ENCODE measurements at regions not wholly inside any gene's neighbourhood (a gene's known extent, or its start where the extent isn't known, plus 50 kb on each side); places are given as distances from the start of the nearest gene placed in this dataset.

DNA sequence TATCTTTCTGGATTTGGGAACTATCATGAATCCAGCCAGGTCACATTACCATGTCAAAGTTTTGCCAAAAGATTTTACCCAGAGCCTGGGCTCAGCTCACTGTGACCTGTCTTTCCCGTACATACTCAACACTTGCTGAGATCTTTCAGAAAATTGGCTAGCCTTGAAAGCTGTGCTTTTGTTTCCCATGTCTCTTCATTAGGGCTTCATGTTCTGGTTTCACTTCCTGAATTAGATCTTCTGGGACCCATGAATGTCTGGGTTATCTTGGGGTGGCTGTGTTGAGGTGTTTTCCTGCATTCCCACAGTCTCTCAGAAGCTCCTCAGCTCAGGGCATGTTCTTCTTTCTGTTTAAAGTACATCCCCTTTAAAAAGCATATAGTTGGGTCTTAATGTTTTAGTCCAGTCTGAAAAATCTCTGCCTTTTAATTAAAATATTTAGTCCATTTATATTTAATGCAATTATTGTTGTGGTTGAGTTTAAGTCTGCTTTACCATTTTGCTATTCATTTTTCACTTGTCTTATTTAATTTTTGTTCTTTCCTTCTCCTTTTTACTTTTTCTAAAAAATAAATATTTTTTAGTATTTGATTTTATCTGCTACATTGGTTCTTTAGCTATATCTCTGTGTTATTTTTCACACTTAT lies 242.7 kb downstream of the VRK1 start:
- Histone ChIP-seq H3K9me3 (ENCODE audit: insufficient read depth, low read length) (peaks cover 10% of the 10 kb centered on the region), H3K4me1 (ENCODE audit: insufficient read depth, insufficient read length) (no peaks in the 10 kb centered on the region), H3K27me3 (ENCODE audit: insufficient read depth, insufficient read length) (no peaks in the 10 kb centered on the region), H3K4me3 (ENCODE audit: insufficient read length, low read depth) (no peak overlapping the region), H3K36me3 (ENCODE audit: insufficient read depth, insufficient read length, low read length) (no peaks in the 10 kb centered on the region), H3K9ac (ENCODE audit: insufficient read length, low read depth) (no peak overlapping the region)
- TF ChIP-seq YY1 (IDR thresholded peaks at IDR 0.05; ENCODE audit: insufficient read depth, insufficient read length) (no peak), SUZ12 (IDR thresholded peaks at IDR 0.05; ENCODE audit: extremely low read depth, insufficient read depth, insufficient read length) (no peak), ZNF274 (IDR thresholded peaks at IDR 0.05; ENCODE audit: low read depth, low read length) (no peak)
- DNase-seq (ENCODE audit: low read depth, low spot score) = no peak

DNA sequence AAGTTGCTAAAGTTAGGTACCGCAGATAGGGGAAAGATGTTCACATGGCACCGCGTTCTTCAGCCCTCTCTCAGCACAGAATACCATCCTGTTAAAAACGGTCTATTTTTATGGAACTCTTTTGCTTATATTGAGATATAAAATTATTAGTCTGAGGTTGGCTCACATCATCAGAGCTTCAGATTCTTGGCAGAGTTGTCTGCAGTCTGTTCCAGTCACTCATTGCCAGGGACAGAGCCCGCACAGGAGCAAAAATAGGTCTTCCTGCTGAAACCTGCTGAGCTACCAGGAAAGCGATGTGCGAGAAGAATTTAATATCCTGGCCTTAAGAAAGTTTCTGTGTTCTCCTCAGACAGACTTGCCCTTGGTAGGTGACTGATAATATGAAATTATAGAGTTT lies 249.8 kb downstream of the VRK1 start:
- Histone ChIP-seq H3K4me1 (ENCODE audit: insufficient read depth, insufficient read length) (no peaks in the 10 kb centered on the region), H3K27me3 (ENCODE audit: insufficient read depth, insufficient read length) (no peaks in the 10 kb centered on the region), H3K36me3 (ENCODE audit: insufficient read depth, insufficient read length, low read length) (no peaks in the 10 kb centered on the region), H3K9ac (ENCODE audit: insufficient read length, low read depth) (no peak overlapping the region), H3K9me3 (ENCODE audit: insufficient read depth, low read length) (no peaks in the 10 kb centered on the region), H3K4me3 (ENCODE audit: insufficient read length, low read depth) (no peak overlapping the region)
- DNase-seq (ENCODE audit: low read depth, low spot score) = no peak
- no peak for TF ChIP-seq YY1 (IDR thresholded peaks at IDR 0.05; ENCODE audit: insufficient read depth, insufficient read length)
- TF ChIP-seq ZNF274 (IDR thresholded peaks at IDR 0.05; ENCODE audit: low read depth, low read length) = no peak
- no peak for TF ChIP-seq SUZ12 (IDR thresholded peaks at IDR 0.05; ENCODE audit: extremely low read depth, insufficient read depth, insufficient read length)

DNA sequence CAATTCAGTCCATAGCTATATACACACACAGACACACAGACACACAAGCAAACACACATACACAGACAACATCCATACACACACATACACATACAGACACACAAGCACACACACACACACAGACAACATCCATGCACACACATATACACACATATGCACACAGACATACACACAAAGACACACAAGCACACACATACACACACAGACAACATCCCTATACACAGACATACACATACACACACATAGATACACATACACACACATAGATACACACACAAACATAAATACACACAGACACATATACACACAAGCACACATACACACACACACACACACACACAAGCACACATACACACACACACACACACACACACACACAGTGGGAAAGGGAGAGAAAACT lies 254.8 kb downstream of the VRK1 start:
- DNase-seq (ENCODE audit: low read depth, low spot score) = no peak
- H3K27me3 ChIP-seq (ENCODE audit: insufficient read depth, insufficient read length) = no peaks in the 10 kb centered on the region
- H3K36me3 ChIP-seq (ENCODE audit: insufficient read depth, insufficient read length, low read length) = no peaks in the 10 kb centered on the region
- no peaks in the 10 kb centered on the region for H3K4me1 ChIP-seq (ENCODE audit: insufficient read depth, insufficient read length)
- no peak for TF ChIP-seq YY1 (IDR thresholded peaks at IDR 0.05; ENCODE audit: insufficient read depth, insufficient read length)
- no peak for TF ChIP-seq SUZ12 (IDR thresholded peaks at IDR 0.05; ENCODE audit: extremely low read depth, insufficient read depth, insufficient read length)
- no peak for TF ChIP-seq ZNF274 (IDR thresholded peaks at IDR 0.05; ENCODE audit: low read depth, low read length)
- no peaks in the 10 kb centered on the region for H3K9me3 ChIP-seq (ENCODE audit: insufficient read depth, low read length)
- H3K4me3 ChIP-seq (ENCODE audit: insufficient read length, low read depth) = no peak overlapping the region
- H3K9ac ChIP-seq (ENCODE audit: insufficient read length, low read depth) = no peak overlapping the region

DNA sequence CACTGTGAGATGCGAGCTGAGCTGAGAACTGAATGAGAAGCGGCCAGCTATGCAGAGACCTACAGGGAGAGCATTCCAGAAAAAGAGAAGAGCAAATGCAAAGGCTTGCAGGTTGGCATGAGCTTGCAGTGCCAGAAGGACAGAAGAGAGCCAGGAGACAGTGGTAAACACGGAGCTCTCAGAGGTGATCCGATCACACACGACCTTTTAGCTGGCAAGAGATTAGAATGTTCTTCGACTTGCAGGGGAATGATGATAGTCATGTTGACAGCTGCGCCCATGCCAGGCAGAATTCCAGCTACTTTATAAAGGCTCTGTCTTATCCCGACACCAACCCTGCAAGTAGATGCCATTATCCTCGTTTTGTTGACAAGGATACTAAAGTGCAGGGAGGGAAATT lies 256.8 kb downstream of the VRK1 start:
- H3K27me3 ChIP-seq (ENCODE audit: insufficient read depth, insufficient read length) = no peaks in the 10 kb centered on the region
- no peak overlapping the region for H3K9ac ChIP-seq (ENCODE audit: insufficient read length, low read depth)
- H3K4me3 ChIP-seq (ENCODE audit: insufficient read length, low read depth) = no peak overlapping the region
- H3K9me3 ChIP-seq (ENCODE audit: insufficient read depth, low read length) = no peaks in the 10 kb centered on the region
- no peak for DNase-seq (ENCODE audit: low read depth, low spot score)
- H3K4me1 ChIP-seq (ENCODE audit: insufficient read depth, insufficient read length) = no peaks in the 10 kb centered on the region
- TF ChIP-seq YY1 (IDR thresholded peaks at IDR 0.05; ENCODE audit: insufficient read depth, insufficient read length) (no peak), SUZ12 (IDR thresholded peaks at IDR 0.05; ENCODE audit: extremely low read depth, insufficient read depth, insufficient read length) (no peak), ZNF274 (IDR thresholded peaks at IDR 0.05; ENCODE audit: low read depth, low read length) (no peak)
- H3K36me3 ChIP-seq (ENCODE audit: insufficient read depth, insufficient read length, low read length) = no peaks in the 10 kb centered on the region

DNA sequence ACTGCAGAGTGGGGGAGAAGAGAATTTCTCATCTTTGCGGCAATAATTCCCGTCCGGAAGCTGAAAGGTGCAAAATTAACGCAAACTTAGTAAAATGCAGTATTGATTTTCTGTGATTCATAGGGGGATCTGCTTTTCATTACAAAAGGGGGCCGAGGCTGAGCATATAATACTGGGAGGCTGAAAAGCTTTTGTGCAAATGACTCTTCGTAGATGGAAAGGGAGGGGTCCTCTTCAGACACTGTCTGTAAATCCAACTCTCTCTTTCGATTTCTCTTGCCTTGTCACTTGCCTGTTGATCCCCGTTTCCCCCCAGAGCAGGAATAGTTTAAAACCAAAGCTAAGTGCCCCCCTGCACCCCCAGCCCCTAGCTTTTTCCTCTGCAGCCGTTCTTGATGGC lies 258.2 kb downstream of the VRK1 start:
- no peak for TF ChIP-seq ZNF274 (IDR thresholded peaks at IDR 0.05; ENCODE audit: low read depth, low read length)
- TF ChIP-seq SUZ12 (IDR thresholded peaks at IDR 0.05; ENCODE audit: extremely low read depth, insufficient read depth, insufficient read length) = no peak
- TF ChIP-seq YY1 (IDR thresholded peaks at IDR 0.05; ENCODE audit: insufficient read depth, insufficient read length) = no peak
- no peak for DNase-seq (ENCODE audit: low read depth, low spot score)
- H3K36me3 ChIP-seq (ENCODE audit: insufficient read depth, insufficient read length, low read length) = no peaks in the 10 kb centered on the region
- H3K9ac ChIP-seq (ENCODE audit: insufficient read length, low read depth) = no peak overlapping the region
- no peaks in the 10 kb centered on the region for H3K9me3 ChIP-seq (ENCODE audit: insufficient read depth, low read length)
- no peaks in the 10 kb centered on the region for H3K4me1 ChIP-seq (ENCODE audit: insufficient read depth, insufficient read length)
- no peak overlapping the region for H3K4me3 ChIP-seq (ENCODE audit: insufficient read length, low read depth)
- no peaks in the 10 kb centered on the region for H3K27me3 ChIP-seq (ENCODE audit: insufficient read depth, insufficient read length)

DNA sequence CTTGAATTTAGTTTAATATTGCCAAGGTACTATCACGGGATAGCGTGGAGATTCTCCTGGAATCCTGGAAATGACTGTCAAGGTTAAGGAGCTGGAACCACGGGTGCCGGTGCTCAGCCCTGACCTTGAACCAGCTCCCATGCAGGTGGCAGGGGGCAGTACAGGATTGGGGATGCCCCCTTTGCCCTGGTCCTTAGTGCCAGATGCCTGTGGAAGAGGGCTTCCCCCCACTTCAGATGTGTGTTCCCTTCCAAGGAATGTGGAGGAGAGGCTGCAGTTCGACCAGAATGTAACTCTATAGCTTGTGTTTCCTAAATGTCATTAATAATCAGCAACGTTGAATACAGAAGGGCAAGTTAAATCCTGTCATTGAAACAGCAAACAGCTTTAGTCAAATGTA lies 258.9 kb downstream of the VRK1 start:
- Histone ChIP-seq H3K9me3 (ENCODE audit: insufficient read depth, low read length) (no peaks in the 10 kb centered on the region), H3K36me3 (ENCODE audit: insufficient read depth, insufficient read length, low read length) (no peaks in the 10 kb centered on the region), H3K4me1 (ENCODE audit: insufficient read depth, insufficient read length) (no peaks in the 10 kb centered on the region), H3K4me3 (ENCODE audit: insufficient read length, low read depth) (no peak overlapping the region), H3K27me3 (ENCODE audit: insufficient read depth, insufficient read length) (no peaks in the 10 kb centered on the region), H3K9ac (ENCODE audit: insufficient read length, low read depth) (no peak overlapping the region)
- TF ChIP-seq ZNF274 (IDR thresholded peaks at IDR 0.05; ENCODE audit: low read depth, low read length) (no peak), SUZ12 (IDR thresholded peaks at IDR 0.05; ENCODE audit: extremely low read depth, insufficient read depth, insufficient read length) (no peak), YY1 (IDR thresholded peaks at IDR 0.05; ENCODE audit: insufficient read depth, insufficient read length) (no peak)
- no peak for DNase-seq (ENCODE audit: low read depth, low spot score)

GRCh38 chr14:97057238-97058073 lies 260.3 kb downstream of the VRK1 start:
- H3K4me1 ChIP-seq (ENCODE audit: insufficient read depth, insufficient read length) = no peaks in the 10 kb centered on the region
- no peak for DNase-seq (ENCODE audit: low read depth, low spot score)
- no peak overlapping the region for H3K9ac ChIP-seq (ENCODE audit: insufficient read length, low read depth)
- H3K36me3 ChIP-seq (ENCODE audit: insufficient read depth, insufficient read length, low read length) = no peaks in the 10 kb centered on the region
- H3K9me3 ChIP-seq (ENCODE audit: insufficient read depth, low read length) = no peaks in the 10 kb centered on the region
- no peak overlapping the region for H3K4me3 ChIP-seq (ENCODE audit: insufficient read length, low read depth)
- no peaks in the 10 kb centered on the region for H3K27me3 ChIP-seq (ENCODE audit: insufficient read depth, insufficient read length)
- TF ChIP-seq ZNF274 (IDR thresholded peaks at IDR 0.05; ENCODE audit: low read depth, low read length) (no peak), YY1 (IDR thresholded peaks at IDR 0.05; ENCODE audit: insufficient read depth, insufficient read length) (no peak), SUZ12 (IDR thresholded peaks at IDR 0.05; ENCODE audit: extremely low read depth, insufficient read depth, insufficient read length) (no peak)
